DMS53 treated with DMSO at 0.1 percent for 48 hours (cell line): ENCODE measurements at regions not wholly inside any gene's neighbourhood (a gene's known extent, or its start where the extent isn't known, plus 50 kb on each side); places are given as distances from the start of the nearest gene placed in this dataset.

Source experiments
- DNase-seq: peaks from one replicate; lab custom pipeline; 2025; ENCODE audit not compliant: unreplicated experiment; lab: John Stamatoyannopoulos, UW

DNA sequence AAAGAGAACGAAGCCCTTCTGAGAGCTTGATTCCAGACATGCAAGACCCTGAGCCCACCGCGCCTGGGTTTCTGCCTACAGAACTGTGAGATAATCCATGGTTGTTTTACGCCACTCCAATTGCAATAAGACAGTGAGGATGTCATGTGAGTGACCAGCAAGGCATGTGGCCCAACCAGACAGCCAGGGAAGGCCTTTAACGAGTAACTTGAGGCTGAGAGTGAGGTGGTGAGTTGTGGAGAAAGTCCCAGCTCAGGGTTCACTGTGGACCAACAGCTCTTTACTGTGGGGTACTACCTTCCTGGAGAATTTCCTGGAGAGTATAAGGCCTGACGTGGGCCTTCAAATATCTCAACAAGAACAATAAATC, 153.9 kb downstream of the ETS2 start:
- no peak for DNase-seq

DNA sequence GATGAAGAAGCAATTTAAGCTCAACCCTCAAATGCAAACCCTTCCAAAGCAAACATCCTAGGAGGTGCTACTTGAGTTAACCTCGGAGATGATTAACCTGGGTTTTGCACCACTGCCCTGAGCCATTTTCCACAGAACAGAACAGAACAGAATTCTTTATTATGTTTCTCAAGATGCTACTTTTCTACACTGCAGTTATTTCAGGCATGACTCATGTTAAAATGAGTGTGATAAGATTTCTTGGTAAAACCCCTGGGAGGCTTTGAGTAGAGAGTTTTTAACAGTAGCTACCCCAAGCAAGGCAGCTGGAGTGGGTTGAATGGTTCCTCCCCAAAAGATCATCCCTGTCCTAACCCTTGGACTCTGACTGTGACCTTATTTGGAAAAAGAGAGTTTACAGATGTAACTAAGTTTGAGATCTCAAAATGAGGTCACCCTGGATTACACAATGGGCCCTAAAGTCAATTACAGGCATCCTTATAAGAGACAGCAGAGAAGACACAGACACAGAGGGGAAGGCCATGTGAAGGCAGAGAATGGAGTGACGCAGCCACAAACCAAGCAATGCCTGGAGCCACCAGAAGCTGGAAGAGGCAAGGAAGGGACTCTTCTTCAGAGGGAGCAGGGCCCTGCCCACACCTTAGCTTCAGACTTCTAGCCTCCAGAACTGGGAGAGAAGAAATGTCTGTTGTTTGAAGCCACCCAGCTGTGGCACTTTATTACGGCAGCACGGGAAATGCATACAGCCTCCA, 153.4 kb downstream of the ETS2 start:
- DNase-seq = peak; percentile 50

DNA sequence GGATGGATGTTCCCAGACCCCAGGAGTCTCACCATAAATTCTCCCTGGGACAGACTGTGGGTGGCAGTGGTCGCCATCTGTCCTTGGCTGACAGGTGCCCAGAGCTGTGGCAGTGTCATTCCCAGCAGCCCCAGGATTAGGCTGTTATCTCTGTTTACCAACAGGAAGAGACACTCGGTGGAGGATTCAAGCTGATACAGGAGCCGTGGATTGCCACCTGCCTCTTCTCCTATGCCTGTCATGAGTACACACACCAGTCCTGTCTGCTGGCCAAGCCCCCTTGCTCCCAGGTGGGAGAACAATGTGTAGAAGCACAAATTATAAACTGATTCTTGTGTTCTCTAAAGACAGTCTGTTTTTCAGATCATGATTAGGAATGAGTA, 152.6 kb downstream of the ETS2 start:
- peak; percentile 72 for DNase-seq

DNA sequence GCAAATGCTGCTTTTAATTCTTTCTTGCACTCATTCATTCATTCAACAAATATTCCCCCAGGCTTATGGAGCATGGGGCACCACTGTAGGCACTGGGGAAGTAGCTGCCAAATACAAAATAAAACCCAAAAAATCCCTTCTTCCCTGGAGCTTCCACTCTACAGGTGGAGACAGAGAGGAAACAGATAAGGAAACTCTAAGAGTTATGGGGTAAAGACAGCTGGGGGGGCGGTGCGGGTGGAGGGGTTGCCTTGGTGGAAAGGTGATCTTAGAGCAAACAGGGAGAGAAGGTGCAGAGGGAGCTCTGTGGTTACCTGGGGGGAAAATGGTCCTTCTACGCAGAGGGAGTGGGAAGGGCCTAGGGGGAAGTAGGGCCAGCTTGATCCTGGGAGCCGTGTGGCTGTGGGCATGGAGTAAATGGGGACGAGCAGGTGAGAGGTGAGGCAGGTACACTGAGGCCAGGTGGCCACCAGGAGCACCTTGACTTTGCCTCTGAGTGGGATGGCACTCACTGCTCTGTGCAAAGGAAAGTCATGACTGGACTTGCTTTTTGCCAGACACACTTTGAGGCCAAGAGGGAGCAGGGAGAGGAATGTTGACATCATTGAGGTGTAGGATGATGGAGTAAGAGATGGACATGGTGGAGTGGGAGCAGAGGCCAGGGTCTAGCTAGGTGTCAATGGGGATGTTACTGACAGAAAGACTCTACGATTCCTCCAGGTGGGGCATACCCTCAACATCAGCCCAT, 152.0 kb downstream of the ETS2 start:
- DNase-seq = no peak

DNA sequence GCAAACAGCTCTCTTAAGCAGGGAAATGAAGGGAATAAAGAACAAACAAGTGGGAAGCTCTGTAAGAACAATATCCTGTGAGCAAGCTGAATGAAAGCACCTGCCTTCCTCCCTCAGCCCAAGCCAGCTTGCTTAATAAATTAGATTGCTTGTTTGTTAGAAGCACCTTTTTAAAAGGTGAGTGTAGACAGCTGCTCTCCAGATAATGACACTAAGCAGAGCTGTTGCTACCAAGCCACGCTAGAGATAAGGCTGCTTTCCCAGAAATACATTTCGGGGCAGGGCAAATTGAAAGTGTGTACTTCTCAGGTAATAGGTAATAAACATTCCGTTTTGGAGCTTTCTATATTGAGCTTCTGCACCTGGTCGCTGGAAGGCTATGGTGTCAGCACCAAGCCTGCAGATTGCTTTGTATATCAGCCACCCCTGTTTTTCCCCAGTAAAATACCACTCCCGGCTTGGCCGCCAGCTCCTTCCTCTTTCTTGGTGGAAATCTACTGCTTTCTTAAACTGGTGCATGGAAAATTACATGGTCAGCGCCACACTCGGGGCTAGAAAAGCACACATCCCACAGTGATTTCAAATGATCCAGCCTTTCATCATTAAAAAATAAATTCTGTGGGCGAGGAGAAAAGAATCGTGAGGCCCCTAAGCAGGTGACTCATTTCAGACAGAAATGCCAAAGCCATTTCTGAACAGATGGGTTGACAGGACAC, 151.3 kb downstream of the ETS2 start:
- DNase-seq = peak; percentile 85

DNA sequence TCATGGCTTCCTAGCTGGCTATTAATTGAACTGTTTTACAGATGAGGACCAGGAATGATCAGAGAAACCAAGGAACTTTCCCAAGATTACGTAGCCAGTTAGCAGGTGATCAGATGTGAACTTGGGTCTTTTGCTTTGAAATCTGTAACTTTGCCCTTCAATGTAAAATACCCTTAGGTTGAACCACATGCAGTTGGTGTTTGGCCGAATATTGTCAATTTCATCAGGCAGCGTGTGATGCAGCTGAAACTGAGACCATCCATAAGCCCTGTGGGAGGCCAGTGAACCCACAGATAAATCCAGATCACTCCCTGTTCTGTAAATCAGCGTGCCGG, 150.8 kb downstream of the ETS2 start:
- no peak for DNase-seq

DNA sequence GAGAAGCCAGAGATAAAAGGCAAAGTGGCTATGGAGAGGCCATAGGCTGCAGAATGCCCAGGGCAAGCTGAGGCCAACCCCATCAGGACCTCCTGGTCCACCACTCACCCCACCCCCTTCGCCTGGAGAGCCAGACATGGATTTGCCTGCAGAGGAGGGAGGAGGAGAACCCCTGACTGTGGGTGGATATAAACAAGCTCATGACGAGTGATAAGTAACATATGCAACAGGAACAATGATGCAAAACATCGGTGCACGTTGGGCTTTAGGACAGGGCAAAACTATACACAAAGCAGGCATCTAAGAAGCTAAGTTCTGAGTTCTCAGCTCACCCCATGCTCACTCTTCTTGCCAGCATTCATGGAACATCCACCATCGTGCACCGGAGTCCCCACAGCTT, 150.3 kb downstream of the ETS2 start:
- no peak for DNase-seq

DNA sequence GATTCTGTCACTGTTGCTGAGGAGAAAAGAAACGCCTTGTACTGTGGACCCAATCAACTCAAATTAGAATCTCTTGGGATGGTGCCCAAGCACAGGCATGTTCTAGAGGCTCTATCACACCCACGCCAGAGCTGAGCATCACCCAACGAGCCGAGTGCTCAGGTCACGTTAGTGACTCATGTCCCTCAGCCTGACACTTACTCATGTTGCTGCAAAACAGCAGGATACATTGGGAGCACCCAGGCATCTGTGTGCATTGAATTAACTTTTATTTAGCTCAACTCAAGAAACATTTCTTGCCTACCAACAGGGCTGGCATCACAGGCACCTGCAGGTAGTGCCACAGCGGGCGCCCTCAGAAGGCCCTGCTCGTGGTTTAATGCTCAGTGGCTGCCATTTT, 149.8 kb downstream of the ETS2 start:
- peak; percentile 27 for DNase-seq

DNA sequence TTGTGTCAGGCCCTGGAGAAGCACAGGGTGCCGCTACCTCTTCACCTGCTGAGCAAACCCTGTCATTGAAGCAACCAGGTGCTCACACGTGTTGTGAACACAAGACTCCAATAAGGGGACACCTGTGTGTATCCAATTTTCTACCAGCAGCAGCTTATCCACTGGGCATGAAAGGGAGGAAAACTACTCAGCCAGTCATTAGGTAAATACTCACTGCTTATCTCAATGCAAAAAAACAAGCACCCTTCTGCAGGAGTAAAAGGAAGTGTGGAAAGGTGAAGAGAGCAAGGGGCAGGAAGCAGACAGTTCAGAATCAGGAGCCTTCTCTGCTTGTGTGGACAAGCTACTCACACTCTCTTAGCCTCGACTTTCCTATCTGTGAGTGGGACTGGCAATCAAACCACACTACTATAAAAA, 148.9 kb downstream of the ETS2 start:
- peak; percentile 95 for DNase-seq

DNA sequence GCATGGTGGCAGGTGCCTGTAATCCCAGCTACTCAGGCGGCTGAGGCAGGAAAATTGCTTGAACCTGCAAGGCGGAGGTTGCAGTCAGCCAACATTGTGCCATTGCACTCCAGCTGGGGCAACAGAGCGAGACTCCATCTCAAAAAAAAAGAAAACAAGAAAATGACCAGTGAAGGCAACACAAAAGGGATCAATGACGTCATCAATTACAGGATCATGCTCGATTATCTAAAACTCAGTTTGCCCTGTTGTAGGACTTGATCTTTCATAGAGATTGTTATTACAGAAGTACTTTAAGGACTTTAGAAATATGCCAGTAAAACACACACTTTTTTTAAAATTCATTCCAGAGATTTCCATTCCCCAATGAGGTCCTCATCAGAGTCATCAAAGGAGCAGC, 147.8 kb downstream of the ETS2 start:
- DNase-seq = no peak

DNA sequence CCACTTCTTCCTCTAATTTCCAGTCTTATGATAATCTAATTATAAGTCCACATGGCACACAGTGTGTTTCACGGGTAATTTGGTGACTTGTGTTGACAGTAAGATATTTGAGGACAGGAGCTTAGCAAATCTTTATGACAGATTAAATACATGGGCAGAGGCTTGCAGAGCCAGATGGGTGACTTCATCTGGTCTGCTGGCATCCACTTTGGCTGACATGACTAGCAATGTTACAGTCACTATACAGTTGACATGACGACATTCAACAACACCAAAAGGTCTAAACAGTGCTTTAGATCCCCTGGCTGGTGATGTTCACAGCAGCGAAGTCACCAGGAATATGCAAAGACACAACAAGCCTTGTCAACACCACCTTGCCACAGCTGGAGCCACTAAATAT, 147.2 kb downstream of the ETS2 start:
- DNase-seq = no peak

DNA sequence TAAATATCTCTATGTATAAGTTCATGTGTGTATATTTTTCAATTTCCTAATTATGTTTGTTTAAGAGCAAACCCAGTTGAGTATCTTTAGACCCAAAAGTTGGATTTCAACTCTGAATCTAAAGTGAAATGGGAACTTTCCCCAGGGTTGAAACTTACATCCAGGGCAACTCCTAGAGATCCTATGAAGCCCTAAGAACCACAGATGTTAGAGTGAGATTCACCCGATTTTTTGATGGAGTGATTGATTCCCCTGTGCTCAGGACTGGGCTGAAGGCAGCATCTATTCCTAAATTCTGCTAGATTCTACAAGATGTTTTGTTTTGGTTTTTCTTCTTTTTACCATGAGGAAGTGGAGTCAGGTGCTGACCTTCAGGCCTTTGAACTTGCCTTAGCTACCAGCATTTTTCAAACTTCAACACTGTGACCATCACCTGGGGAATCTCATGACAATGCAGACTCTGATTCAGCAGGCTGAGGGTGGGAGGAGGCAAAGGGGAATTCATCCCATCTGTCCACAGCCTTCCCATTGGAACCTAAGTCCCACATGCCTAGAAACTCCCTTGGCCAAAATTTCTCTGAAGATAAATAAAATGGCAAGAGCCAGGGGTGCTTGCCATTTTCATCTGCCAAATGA, 145.5 kb downstream of the ETS2 start:
- no peak for DNase-seq

DNA sequence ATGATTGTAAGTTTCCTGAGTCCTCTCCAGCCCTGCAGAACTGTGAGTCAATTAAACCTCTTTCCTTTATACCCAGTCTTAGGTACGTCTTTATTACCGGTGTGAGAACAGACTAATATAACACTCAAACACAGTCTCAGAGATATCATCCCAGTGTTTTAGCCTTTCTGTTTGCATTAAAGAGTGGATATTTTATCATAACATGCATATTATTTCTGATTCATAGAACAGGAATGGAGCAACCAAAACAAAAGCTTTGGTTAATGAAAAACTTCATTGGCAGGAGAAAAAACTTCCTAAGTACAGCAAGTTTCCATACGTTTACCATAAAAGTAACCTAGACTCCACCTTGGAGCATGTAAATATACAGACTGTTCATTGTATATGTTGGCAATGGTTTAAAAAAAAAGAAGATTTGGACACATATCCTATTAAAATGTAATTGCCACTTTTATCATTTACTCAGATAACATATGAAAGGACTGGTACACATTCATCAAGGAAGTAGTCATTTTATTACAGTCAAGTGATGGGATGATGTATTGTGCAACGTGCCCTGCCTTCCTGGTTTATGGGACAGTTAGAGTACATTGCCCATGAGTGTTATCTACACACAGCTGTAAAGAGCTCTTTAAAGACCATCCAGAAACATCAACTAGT, 144.8 kb downstream of the ETS2 start:
- DNase-seq = peak; percentile 41

DNA sequence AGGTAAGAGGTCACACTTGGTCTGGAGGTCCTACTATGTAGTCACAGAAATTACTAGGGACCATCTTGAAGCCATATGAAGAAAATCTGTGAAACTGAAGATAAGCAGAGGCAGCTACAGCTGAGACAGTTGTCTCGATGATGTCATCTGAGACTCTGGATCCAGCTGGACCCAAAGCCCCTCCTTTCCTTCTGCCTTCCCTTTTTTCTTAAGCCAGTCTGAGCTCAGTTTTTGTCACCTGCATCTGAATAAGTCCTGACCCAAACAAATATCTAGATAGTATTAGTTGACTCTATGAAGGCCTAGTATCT, 143.3 kb downstream of the ETS2 start:
- no peak for DNase-seq

DNA sequence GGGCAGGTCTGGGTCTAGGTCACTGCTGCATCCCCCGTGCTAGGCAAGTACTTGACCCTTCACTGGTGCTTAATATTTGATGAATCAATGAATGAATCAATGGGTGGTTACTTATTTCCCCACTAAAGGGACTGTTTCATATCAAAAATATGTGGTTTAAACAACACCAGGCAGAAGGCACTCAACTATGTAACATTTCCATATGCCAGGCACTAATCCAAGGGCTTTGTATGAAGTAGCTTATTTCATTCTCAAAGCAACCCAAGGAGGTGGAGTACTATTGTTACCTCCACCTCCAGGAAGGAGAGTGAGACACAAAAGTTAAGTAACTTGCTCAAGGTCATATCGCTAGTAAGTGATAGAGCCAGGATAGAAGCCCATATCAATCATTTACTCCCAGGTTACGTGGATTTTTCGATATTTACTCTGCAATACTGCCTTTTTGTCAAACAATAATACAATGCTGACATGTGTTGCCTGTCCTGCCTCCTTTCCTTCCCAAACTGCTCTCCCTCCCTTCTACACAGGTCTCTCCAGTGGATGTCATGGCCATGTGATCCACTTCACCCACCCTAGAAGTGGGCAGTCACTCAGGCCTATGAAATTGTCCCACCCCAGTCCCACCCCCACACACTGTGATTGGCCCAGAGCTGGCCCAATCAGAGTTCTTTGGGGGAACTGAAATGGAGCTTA, 142.8 kb downstream of the ETS2 start:
- DNase-seq = no peak

DNA sequence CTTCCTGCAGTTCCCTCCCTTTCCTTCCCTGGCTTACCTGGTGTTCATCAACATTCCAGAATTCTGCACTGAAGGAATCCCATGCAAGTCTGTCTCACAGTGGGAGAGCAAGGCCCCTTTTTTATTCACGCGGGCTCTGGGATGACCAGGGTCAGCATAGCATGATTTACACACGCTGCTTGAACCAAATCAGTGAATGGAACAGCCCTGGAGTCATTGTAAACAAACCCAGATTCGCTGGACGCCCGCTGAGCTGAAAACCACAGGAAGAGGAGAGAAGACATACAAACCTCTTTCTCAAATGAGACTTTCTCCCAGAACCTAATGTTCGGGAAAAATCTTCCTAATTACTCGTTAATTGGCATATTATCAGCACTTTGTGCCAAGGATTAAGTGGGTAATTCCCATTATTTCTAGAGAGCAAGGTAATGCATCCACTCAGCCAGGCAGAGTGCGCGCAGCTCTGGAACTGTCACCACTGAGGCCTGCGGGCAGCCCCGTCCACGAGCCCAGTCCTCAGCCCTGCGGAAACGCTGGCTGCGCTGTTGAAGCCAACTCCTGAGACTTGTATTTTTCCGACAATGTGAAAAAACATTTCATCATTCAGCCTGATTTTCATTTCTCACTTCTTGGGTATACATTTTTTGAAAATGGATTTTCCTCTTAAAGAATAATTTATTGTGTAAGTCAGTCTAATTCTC, 140.0 kb downstream of the ETS2 start:
- DNase-seq = no peak

DNA sequence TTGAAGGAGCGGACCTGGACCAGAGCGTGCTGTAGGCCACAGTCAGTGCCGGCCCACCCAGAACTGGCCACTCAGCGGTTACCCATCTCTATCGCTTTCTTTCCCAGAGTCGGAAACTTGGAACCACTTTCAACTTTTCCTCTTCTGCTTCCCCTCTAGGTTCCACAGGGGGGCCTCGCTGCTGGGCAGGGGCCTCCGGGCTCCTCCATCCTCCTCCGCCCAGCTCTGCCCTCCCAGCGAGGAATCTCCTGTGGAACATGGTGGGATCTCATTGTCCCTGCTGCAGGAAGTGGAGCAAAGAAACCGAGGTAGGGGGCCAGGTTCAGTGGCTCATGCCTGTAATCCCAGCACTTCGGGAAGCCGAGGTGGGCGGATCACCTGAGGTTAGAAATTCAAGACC, 139.2 kb downstream of the ETS2 start:
- DNase-seq = no peak

DNA sequence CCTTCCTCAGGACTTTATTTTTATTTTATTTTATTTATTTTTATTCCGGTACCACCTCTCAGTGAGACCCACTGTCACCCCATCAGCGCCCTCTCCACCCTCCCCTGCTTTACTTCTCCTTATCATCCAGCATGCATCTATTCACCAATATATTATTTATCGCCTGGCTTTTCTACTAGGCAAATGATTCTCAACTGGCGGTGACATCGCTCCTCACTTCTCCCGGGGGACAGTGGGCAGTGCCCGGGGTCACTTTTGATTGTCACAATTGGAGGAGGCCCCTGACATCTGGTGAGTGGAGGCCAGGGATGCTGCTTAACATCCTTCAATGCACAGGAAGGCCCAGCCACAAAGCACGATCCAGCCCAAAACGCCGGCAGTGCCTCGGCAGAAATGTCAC, 138.7 kb downstream of the ETS2 start:
- no peak for DNase-seq

DNA sequence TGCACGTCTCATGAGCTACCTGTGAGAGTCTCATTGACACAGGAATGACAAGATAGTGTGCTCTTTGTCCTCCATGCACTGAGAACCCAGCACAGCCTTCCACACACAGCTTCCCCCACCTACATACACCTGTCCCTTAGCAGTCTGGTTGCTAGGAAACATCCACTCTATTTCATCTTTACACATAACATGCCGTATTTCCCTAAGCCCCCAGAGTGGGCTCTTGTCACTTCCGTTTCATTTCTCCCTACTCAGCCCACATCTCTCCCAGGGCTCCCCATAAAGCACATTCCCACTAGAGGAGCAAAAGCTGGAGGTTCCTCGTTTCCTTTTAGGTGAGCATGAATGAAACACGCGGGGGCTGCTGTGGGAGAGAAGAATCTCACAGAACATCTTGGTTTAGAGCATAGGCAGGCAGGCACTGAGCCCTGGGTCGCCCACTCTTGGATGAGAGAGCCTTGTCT, 137.1 kb downstream of the ETS2 start:
- DNase-seq = no peak

DNA sequence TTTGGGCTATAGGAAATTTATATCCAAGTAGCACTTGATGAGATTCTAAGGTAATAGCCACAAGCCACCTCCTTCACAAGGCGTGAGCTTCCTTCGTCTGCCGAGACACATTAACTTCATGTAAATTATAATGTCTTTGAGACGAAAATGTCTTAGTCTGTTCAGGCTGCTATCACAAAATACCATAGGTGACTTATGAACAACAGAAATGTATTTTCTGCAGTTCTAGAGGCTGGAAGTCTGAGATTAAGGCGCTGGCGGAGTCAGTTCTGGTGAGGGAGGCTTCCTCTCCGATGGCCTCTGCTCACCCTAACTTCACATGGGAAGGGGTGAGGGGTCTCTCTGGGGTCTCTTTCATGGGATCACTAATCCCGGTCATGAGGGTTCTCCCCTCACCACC, 133.0 kb downstream of the ETS2 start:
- no peak for DNase-seq
